Uterus (tissue), 3 donors: ENCODE measurements at regions not wholly inside any gene's neighbourhood (a gene's known extent, or its start where the extent isn't known, plus 50 kb on each side); places are given as distances from the start of the nearest gene placed in this dataset.

Experiments
- DNase-seq, 2 donors: peaks; one replicate each; pipeline ENCODE4 v3.0.0-alpha.2; 2019 to 2020
- H3K27ac ChIP-seq, 2 donors: fragments of 200-600 bp; sonication (generic); 1 replicate in 1 of 2; 2 replicates in 1 of 2; pipeline ENCODE4 v1.5.1; 2016 to 2018
- H3K27me3 ChIP-seq, 2 donors: fragments of 200-600 bp; sonication (generic); one replicate each; pipeline ENCODE4 v1.5.1; 2018 to 2019; ENCODE audit warnings: control low read depth in 1 of 2
- H3K36me3 ChIP-seq, 2 donors: fragments of 200-600 bp; sonication (generic); one replicate each; pipeline ENCODE4 v1.5.1; 2019; ENCODE audit warnings: control low read depth in 1 of 2
- H3K4me1 ChIP-seq, 2 donors: fragments of 200-600 bp; sonication (generic); one replicate each; pipeline ENCODE4 v1.5.1; 2018 to 2019; ENCODE audit warnings: control low read depth in 1 of 2
- H3K4me3 ChIP-seq, 2 donors: fragments of 200-600 bp; sonication (generic); 1 replicate in 1 of 2; 2 replicates in 1 of 2; pipeline ENCODE4 v1.5.1; 2018 to 2019; ENCODE audit warnings: mild to moderate bottlenecking in 1 of 2
- H3K9me3 ChIP-seq, 2 donors: fragments of 200-600 bp; sonication (generic); one replicate each; pipeline ENCODE4 v1.5.1; 2019; ENCODE audit warnings: control low read depth in 1 of 2
- POLR2A ChIP-seq, 2 donors: fragments of 450-650 bp; IDR thresholded peaks; one replicate each; pipeline ENCODE4 v1.6.1; 2016; ENCODE audit warnings: antibody characterized with exemption in 2 of 2, mild to moderate bottlenecking in 1 of 2, moderate library complexity in 1 of 2
- intact Hi-C: fragments of 100-400 bp; cut with DNase I; formaldehyde crosslinking; loops from one replicate; pipeline ENCODE4 v1.15.1; 2023; ENCODE audit warnings: low total_unique reads
- TF ChIP-seq, protein P1 (sequence below), 4 experiments: fragments of 200-600 bp in 2 of 4; fragments of 450-650 bp in 2 of 4; sonication (generic) in 2 of 4; IDR thresholded peaks; one replicate each; pipeline ENCODE4 v1.5.1; 2016 to 2019; ENCODE audit warnings: antibody characterized with exemption in 4 of 4, mild to moderate bottlenecking in 2 of 4, moderate library complexity in 1 of 4
- donor health status: DM: yes; HTN: yes; CAD: no.

DNA sequence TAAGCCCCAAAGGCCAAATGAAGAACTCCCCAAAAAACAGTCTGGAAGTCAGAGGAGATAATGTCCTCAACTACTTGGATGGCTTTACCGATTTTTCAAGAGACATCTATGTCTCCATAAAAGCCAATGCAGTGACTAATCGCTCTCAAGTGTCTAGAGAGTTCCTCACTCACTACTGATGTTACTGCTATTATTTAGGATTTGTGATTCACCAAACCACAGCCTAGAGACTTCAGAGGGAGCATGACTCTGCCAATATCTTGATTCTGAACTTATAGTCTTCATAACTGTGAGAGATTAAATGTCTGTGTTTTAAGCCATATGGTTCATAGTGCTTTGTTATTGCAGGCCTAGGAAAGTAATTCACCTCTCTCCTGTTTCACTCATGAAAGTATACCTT, 160.2 kb downstream of the IPMK start:
- Histone ChIP-seq H3K27ac (no peak overlapping the region), H3K4me3 (no peak overlapping the region), H3K36me3 (no peaks in the 10 kb centered on the region), H3K9me3 (no peaks in the 10 kb centered on the region), H3K4me1 (no peaks in the 10 kb centered on the region), H3K27me3 (no peaks in the 10 kb centered on the region)
- no peak for TF ChIP-seq POLR2A (IDR thresholded peaks at IDR 0.05)
- TF ChIP-seq, protein P1, sequence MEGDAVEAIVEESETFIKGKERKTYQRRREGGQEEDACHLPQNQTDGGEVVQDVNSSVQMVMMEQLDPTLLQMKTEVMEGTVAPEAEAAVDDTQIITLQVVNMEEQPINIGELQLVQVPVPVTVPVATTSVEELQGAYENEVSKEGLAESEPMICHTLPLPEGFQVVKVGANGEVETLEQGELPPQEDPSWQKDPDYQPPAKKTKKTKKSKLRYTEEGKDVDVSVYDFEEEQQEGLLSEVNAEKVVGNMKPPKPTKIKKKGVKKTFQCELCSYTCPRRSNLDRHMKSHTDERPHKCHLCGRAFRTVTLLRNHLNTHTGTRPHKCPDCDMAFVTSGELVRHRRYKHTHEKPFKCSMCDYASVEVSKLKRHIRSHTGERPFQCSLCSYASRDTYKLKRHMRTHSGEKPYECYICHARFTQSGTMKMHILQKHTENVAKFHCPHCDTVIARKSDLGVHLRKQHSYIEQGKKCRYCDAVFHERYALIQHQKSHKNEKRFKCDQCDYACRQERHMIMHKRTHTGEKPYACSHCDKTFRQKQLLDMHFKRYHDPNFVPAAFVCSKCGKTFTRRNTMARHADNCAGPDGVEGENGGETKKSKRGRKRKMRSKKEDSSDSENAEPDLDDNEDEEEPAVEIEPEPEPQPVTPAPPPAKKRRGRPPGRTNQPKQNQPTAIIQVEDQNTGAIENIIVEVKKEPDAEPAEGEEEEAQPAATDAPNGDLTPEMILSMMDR (IDR thresholded peaks at IDR 0.05), result no peak
- DNase-seq, result no peak
- intact Hi-C loops, result no loop called here

DNA sequence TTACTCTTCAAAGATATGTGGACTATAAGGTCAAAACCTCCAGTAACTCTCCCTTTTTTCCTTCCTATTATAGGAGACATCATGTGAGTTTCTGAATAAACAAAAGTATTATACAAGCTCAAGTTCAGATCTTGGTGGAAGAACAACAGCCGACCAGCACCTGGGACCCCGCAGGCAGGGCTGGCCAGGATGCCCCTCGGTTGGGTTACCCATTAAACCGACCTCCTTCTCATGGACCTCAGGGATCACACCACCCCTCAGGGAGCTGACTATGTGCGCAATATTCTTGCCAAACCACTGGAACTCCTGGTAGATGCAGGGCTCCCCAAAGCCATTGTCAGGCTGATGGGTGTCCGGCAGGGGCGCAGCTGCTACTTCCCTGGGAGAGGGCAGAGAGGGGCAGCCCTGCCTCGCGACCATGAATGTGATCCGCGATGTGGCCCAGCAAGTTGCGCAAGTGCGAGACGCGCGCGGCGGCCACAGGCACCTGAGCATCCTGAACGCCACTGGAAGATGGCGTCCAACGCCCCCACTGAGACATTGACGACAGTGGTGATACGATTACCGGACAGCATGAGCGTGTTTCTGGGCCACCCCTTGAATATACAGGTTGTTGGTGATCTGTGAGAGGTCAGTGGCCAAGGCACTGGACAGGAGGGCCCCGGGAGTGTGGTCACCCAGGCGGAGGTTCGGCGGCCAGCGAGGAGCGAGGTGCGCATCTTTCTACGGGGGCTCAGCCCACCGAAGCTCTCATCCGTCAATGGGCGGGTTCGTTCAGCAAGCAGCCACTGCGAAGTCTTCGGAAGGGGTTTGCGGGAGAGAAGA, 161.3 kb downstream of the IPMK start:
- Histone ChIP-seq H3K27ac (no peak overlapping the region), H3K4me3 (no peak overlapping the region), H3K9me3 (no peaks in the 10 kb centered on the region), H3K27me3 (no peaks in the 10 kb centered on the region), H3K36me3 (no peaks in the 10 kb centered on the region), H3K4me1 (no peaks in the 10 kb centered on the region)
- TF ChIP-seq, protein P1 (IDR thresholded peaks at IDR 0.05), result no peak
- TF ChIP-seq POLR2A (IDR thresholded peaks at IDR 0.05), result no peak
- intact Hi-C loops, result no loop called here
- no peak for DNase-seq

DNA sequence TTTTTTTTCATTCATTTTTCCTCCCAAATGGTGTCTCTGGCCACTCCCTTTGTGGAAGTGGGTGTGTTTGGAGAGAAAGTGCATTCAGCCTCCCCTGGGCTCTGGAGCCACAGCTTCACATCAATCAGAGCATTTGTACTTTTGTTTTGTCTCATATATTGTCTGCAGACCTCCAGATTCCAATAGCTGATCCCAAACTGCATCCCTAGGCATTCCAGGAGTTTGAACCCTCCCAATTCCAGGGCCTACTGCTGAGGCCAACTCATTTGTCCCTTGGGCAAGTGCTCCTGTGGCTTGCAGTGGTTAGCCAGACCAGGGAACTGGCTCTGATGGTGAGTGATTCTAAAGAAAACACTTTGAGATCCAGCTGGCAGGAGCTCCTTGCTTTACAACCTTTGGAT, 163.3 kb downstream of the IPMK start:
- DNase-seq, result no peak
- intact Hi-C loops, result no loop called here
- Histone ChIP-seq H3K27ac (no peak overlapping the region), H3K4me3 (no peak overlapping the region), H3K9me3 (no peaks in the 10 kb centered on the region), H3K36me3 (no peaks in the 10 kb centered on the region), H3K27me3 (no peaks in the 10 kb centered on the region), H3K4me1 (no peaks in the 10 kb centered on the region)
- TF ChIP-seq, protein P1 (IDR thresholded peaks at IDR 0.05), result no peak
- no peak for TF ChIP-seq POLR2A (IDR thresholded peaks at IDR 0.05)

DNA sequence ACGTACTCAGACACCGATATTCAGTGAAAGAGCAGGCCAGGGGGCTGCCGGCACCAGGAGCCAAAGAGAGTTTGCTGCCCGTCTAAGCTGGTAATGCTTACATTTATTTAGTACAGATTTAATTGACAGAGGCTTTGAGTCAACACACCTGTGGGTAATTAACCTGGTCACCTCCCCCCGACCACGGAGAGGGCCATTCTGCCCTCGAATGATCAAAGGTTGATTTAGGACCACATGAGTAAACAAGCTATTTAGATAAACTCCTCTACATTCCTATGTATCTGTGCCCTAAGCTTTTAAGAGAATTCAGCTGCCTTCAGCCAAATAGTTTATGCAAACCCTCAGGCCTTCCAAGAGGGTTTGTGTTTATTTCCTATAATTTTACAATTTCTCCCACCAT, 164.8 kb downstream of the IPMK start:
- Histone ChIP-seq H3K36me3 (no peaks in the 10 kb centered on the region), H3K4me1 (no peaks in the 10 kb centered on the region), H3K9me3 (no peaks in the 10 kb centered on the region), H3K4me3 (no peak overlapping the region), H3K27ac (no peak overlapping the region), H3K27me3 (no peaks in the 10 kb centered on the region)
- no peak for TF ChIP-seq POLR2A (IDR thresholded peaks at IDR 0.05)
- TF ChIP-seq, protein P1 (IDR thresholded peaks at IDR 0.05), result no peak
- DNase-seq, result no peak
- intact Hi-C loops, result no loop called here

DNA sequence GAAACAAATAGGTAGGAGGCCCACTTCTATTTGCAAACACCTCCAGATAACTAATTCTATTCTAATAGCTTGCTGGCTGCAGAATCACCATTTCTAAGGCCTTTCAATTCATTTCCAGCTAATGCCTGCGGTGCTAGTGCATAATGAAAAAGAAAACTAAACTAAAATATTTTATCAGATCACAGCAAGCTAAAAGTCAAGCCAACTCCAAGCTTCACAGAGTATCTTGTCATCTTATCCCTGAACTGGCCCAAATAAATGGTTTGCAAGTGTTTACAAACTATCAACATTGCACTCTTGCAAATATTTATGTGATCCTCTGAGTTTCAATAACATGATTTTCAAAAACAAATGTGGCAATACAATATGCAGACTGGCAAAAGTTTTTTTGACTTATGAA, 166.0 kb downstream of the IPMK start:
- H3K27me3 ChIP-seq, result no peaks in the 10 kb centered on the region
- H3K9me3 ChIP-seq, result no peaks in the 10 kb centered on the region
- intact Hi-C loops, result no loop called here
- no peaks in the 10 kb centered on the region for H3K36me3 ChIP-seq
- no peaks in the 10 kb centered on the region for H3K4me1 ChIP-seq
- H3K4me3 ChIP-seq, result no peak overlapping the region
- TF ChIP-seq, protein P1 (IDR thresholded peaks at IDR 0.05), result no peak
- no peak for TF ChIP-seq POLR2A (IDR thresholded peaks at IDR 0.05)
- DNase-seq, result no peak
- no peak overlapping the region for H3K27ac ChIP-seq
